HG03066 (cell line): ENCODE measurements at regions not wholly inside any gene's neighbourhood (a gene's known extent, or its start where the extent isn't known, plus 50 kb on each side); places are given as distances from the start of the nearest gene placed in this dataset.
"Not testable (repeated sequence)": the region's sequence is repeated elsewhere in the genome, so short reads cannot be mapped to it uniquely, and the experiment has no call there.

Experiments
- ATAC-seq: cut with Tn5 transposase; IDR thresholded peaks from one replicate; pipeline ENCODE4 v1.9.1; 2021; ENCODE audit warnings: low read depth; ENCODE audit not compliant: unreplicated experiment

DNA sequence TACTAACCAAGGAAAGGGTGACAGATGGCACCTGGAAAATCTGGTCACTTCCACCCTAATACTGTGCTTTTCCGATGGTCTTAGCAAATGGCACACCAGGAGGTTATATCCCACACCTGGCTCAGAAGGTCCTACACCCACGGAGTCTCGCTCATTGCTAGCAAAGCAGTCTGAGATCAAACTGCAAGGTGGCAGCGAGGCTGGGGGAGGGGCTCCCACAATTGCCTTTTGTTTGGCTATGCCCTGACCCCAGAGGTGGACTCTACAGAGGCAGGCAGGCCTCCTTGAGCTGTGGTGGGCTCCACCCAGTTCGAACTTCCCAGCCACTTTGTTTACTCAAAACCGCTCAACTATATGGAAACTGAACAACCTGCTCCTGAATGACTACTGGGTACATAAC is 50.3 kb upstream of the UGT2B15 start:
- ATAC-seq = not testable (repeated sequence)

DNA sequence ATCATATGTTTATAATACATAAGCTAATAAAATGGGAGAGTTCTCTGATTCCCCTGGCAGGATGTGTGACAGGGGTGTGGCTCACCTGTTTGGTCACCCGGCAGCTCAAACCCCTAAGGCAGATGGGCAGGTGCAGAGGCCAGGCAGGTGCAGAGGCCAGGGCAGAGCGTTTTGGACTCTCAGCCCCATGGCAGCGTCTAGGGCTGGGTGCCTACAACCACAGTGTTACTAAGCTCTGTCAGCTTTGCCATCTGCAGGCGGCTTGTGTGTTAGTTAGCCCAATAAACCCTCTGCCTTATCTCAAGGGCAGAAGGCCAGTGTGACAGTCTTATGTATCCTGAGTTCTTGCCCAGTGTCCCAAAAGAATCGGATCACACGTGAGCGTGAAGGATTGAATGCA is 54.0 kb upstream of the UGT2B15 start:
- no peak for ATAC-seq

DNA sequence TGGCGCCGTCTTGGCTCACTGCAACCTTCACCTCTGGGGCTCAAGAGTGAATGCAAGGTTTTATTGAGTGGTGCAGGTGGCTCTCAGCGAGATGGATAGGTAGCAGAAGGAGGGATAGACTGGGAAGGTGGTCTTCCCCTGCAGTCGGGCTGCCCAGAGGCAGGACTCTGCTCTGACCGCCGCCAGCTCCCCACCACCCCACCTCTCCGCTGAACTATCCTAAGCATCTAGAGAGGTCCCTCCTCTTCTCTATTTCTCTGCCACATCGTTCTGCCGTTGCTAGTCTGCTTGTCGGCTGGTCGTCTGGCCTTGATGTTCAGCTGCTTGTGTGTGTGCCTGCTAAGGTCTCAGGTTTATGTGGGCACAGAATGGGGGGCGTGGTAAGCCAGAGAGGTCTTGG is 54.5 kb upstream of the UGT2B15 start:
- no peak for ATAC-seq

GRCh38 chr4:68732653-68733466 is 62.4 kb upstream of the UGT2B15 start:
- peak; percentile 86 for ATAC-seq

- ATAC-seq = peak; percentile 56
Measured at GRCh38 chr4:68734095-68734494, 63.6 kb upstream of the UGT2B15 start.

- no peak for ATAC-seq
Measured at GRCh38 chr4:68735106-68735505, 64.7 kb upstream of the UGT2B15 start.

GRCh38 chr4:68736813-68737212 is 66.4 kb upstream of the UGT2B15 start:
- ATAC-seq = no peak

- ATAC-seq = no peak
Measured at GRCh38 chr4:68738036-68738435, 67.6 kb upstream of the UGT2B15 start.

DNA sequence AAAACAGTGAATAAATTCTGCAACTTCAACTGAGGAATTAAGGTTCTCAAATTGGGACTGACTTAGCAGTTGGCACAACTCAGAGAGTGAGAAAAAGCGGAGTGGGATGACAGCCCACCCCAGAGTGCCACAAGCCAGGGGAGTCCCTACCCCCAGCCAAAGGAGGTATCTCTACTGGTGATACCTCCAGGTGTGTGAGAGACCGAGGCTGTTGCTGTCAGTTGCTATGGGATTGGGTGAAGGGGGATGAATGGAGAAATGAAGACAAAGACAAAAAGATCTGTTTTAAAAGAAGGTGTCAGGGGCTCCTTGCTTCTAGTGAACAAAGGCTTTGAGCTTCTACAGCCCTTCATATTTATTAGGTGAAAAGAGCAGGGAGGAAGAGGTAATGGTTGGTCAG is 71.4 kb upstream of the UGT2B10 start:
- ATAC-seq = no peak

- ATAC-seq = no peak
Measured at GRCh38 chr4:68748181-68748991, 67.4 kb upstream of the UGT2B10 start.

GRCh38 chr4:68750555-68750954 is 65.2 kb upstream of the UGT2B10 start:
- no peak for ATAC-seq

DNA sequence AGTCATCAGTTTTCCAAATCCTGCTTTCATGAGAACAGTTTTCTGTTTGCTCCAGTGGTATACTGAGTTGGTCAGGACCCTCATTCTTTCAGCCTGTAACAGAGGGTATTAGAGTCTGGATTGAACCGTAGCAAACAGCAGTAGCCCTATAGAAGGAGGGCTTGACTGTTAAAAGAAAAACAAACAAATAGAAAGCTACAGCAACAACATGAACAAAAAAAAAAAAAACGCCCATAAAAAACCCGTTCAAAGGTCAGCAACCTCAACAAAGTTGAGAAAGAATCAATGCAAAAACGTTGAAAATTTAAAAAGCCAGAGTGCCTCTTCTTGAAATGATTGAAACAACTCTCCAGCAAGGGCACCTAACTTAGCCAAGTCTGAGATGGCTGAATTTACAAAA is 64.7 kb upstream of the UGT2B10 start:
- no peak for ATAC-seq

DNA sequence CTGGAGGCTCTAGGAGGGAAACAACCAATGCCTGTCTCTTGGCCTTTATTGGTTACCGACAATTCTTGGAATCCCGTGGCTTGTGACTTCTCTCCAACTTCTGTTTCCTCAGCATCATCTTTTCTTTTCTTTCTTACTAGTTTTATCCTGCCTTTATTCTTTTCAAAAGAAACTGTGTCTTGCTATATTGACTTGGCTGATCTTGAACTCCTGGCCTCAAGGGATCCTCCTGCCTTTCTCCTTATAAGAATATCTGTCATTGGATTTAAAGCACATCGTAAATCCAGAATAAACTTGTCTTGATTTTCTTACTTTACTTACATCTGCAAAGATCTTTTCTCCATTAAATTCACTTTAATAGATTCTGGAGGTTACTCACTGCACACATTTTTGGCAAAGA is 49.9 kb upstream of the UGT2B10 start:
- no peak for ATAC-seq
